Astrocyte of the spinal cord (primary cell): ENCODE measurements at regions not wholly inside any gene's neighbourhood (a gene's known extent, or its start where the extent isn't known, plus 50 kb on each side); places are given as distances from the start of the nearest gene placed in this dataset.
"Not testable (repeated sequence)": the region's sequence is repeated elsewhere in the genome, so short reads cannot be mapped to it uniquely, and the experiment has no call there.

Experiments used
- DNase-seq: peaks from one replicate; pipeline ENCODE4 v3.0.0; 2011; ENCODE audit warnings: low read depth, low spot score
- H3K4me3 ChIP-seq: 2 replicates; pipeline ENCODE4 v1.5.1; 2011; ENCODE audit warnings: low read depth, mild to moderate bottlenecking, low read length, moderate library complexity
- CTCF ChIP-seq: IDR thresholded peaks from 2 replicates; pipeline ENCODE4 v1.5.1; 2012; ENCODE audit warnings: low read depth, mild to moderate bottlenecking, low read length, inconsistent platforms
- in situ Hi-C: cut with HindIII; loops from 2 replicates; pipeline ENCODE4 v1.10.0; 2017; ENCODE audit warnings: low sequenced_read_pairs

GRCh38 chr10:53361281-53361680 lies 588.7 kb upstream of the MBL2 start:
- no peak for DNase-seq
- in situ Hi-C loops, result no loop called here
- no peak for TF ChIP-seq CTCF

GRCh38 chr10:53358978-53359377 lies 586.4 kb upstream of the MBL2 start:
- in situ Hi-C loops, H3K4me3 ChIP-seq: not testable (repeated sequence)

More at GRCh38 chr10:53361281-53361680, 588.7 kb upstream of the MBL2 start:
- H3K4me3 ChIP-seq, result no peak overlapping the region

GRCh38 chr10:53358536-53358935 lies 586.0 kb upstream of the MBL2 start:
- no peak for TF ChIP-seq CTCF
- no peak overlapping the region for H3K4me3 ChIP-seq
- in situ Hi-C loops, result no loop called here
- no peak for DNase-seq

More at GRCh38 chr10:53358978-53359377, 586.4 kb upstream of the MBL2 start:
- DNase-seq, result not testable (repeated sequence)

GRCh38 chr10:53357587-53357986 lies 585.0 kb upstream of the MBL2 start:
- in situ Hi-C loops, result no loop called here
- DNase-seq, result no peak
- H3K4me3 ChIP-seq, result no peak overlapping the region
- no peak for TF ChIP-seq CTCF

GRCh38 chr10:53356616-53357349 lies 584.2 kb upstream of the MBL2 start:
- DNase-seq, result peak; percentile 2
- in situ Hi-C loops, result no loop called here
- H3K4me3 ChIP-seq, result no peak overlapping the region
- TF ChIP-seq CTCF, result no peak

- H3K4me3 ChIP-seq, DNase-seq, in situ Hi-C loops: not testable (repeated sequence)
Observed at GRCh38 chr10:53342531-53342930, 569.9 kb upstream of the MBL2 start.

GRCh38 chr10:53338199-53338598 lies 565.6 kb upstream of the MBL2 start:
- H3K4me3 ChIP-seq, in situ Hi-C loops, DNase-seq: not testable (repeated sequence)

- H3K4me3 ChIP-seq, in situ Hi-C loops, DNase-seq: not testable (repeated sequence)
Observed at GRCh38 chr10:53335803-53336422, 563.3 kb upstream of the MBL2 start.
